HCT116 (cell line): ENCODE measurements at regions not wholly inside any gene's neighbourhood (a gene's known extent, or its start where the extent isn't known, plus 50 kb on each side); places are given as distances from the start of the nearest gene placed in this dataset.

Experiments used
- POLR2A ChIP-seq: IDR thresholded peaks from 2 replicates; pipeline ENCODE4 v1.7.0; 2011; ENCODE audit warnings: borderline replicate concordance; ENCODE audit not compliant: insufficient read depth, insufficient read length; ENCODE audit errors: extremely low read depth
- TF ChIP-seq, protein P1 (sequence below), 3 experiments: fragments of 200-600 bp in 1 of 3; sonication (generic) in 1 of 3; IDR thresholded peaks in 2 of 3; conservative IDR thresholded peaks in 1 of 3; 2 replicates each; pipeline ENCODE4 v1.5.1; 2012 to 2017; ENCODE audit warnings: low read depth in 2 of 3, low read length in 2 of 3, antibody characterized with exemption in 1 of 3, borderline replicate concordance in 1 of 3, control low read depth in 1 of 3, mild to moderate bottlenecking in 1 of 3, mixed read lengths in 1 of 3, mixed run types in 1 of 3, moderate library complexity in 1 of 3; ENCODE audit not compliant: insufficient read depth in 1 of 3

DNA sequence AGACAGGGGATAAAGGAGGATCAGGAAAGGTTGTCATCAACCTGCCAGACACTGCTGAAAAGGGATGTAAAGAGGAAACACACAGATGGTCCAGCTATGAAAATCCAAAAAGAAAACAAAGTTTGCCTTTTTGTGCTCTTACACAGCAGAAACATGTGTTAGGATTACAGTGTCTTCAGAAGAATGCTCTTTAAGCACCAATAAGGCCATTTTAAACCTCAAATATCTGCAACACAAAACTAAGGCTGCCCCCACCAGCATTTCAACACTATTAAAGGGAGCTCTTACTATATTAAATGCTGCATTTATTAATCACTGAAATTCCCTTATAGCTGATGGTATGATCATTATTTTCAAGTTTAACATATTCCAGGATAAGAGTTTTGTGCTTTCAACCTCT is 922.5 kb downstream of the NLGN4Y start:
- TF ChIP-seq, protein P1, sequence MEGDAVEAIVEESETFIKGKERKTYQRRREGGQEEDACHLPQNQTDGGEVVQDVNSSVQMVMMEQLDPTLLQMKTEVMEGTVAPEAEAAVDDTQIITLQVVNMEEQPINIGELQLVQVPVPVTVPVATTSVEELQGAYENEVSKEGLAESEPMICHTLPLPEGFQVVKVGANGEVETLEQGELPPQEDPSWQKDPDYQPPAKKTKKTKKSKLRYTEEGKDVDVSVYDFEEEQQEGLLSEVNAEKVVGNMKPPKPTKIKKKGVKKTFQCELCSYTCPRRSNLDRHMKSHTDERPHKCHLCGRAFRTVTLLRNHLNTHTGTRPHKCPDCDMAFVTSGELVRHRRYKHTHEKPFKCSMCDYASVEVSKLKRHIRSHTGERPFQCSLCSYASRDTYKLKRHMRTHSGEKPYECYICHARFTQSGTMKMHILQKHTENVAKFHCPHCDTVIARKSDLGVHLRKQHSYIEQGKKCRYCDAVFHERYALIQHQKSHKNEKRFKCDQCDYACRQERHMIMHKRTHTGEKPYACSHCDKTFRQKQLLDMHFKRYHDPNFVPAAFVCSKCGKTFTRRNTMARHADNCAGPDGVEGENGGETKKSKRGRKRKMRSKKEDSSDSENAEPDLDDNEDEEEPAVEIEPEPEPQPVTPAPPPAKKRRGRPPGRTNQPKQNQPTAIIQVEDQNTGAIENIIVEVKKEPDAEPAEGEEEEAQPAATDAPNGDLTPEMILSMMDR (IDR thresholded peaks at IDR 0.05 in 2 of 3, conservative IDR thresholded peaks at IDR 0.05 in 1 of 3; ENCODE audit: borderline replicate concordance in 1 of 3, insufficient read depth in 1 of 3, low read depth in 2 of 3, low read length in 2 of 3), result no peak
- TF ChIP-seq POLR2A, result no peak
